ENCODE measurements at regions not wholly inside any gene's neighbourhood (a gene's known extent, or its start where the extent isn't known, plus 50 kb on each side); places are given as distances from the start of the nearest gene placed in this dataset.

GRCh38 chr1:173422456-173422976 lies 54.6 kb upstream of the PRDX6 start:
- no peak for DNase-seq (ENCODE audit: low spot score)

- DNase-seq (ENCODE audit: low spot score), result no peak
These were observed 53.8 kb upstream of the PRDX6 start for GRCh38 chr1:173423291-173423690.

GRCh38 chr1:173424143-173424542 lies 53.0 kb upstream of the PRDX6 start:
- no peak for DNase-seq (ENCODE audit: low spot score)

- DNase-seq (ENCODE audit: low spot score), result no peak
These were observed 52.2 kb upstream of the PRDX6 start for GRCh38 chr1:173424782-173425407.

- DNase-seq (ENCODE audit: low spot score), result no peak
These were observed 51.1 kb upstream of the PRDX6 start for GRCh38 chr1:173426057-173426456.

- DNase-seq (ENCODE audit: low spot score), result no peak
These were observed 49.7 kb upstream of the PRDX6 start for GRCh38 chr1:173427146-173428054.

All from NAMALWA (cell line).